Vagina (tissue), 2 donors: ENCODE measurements at regions not wholly inside any gene's neighbourhood (a gene's known extent, or its start where the extent isn't known, plus 50 kb on each side); places are given as distances from the start of the nearest gene placed in this dataset.

ENCODE experiments used
- CTCF ChIP-seq, 3 experiments: fragments of 450-650 bp in 2 of 3; fragments of 200-600 bp in 1 of 3; sonication (generic) in 1 of 3; IDR thresholded peaks; one replicate each; pipeline ENCODE4 v1.5.1; 2017 to 2019; ENCODE audit warnings: antibody characterized with exemption in 3 of 3, mild to moderate bottlenecking in 2 of 3, moderate library complexity in 2 of 3
- POLR2A ChIP-seq, 2 donors: fragments of 450-650 bp; IDR thresholded peaks; one replicate each; pipeline ENCODE4 v1.6.1; 2017; ENCODE audit warnings: antibody characterized with exemption in 2 of 2, mild to moderate bottlenecking in 2 of 2, moderate library complexity in 2 of 2
- POLR2AphosphoS5 ChIP-seq, 2 donors: sonication (generic); formaldehyde crosslinking; IDR thresholded peaks; one replicate each; pipeline ENCODE4 v1.9.0; 2017; ENCODE audit warnings: antibody characterized with exemption in 2 of 2, mild to moderate bottlenecking in 2 of 2, low read depth in 1 of 2; ENCODE audit not compliant: insufficient read depth in 1 of 2

- no peak for TF ChIP-seq CTCF (IDR thresholded peaks at IDR 0.05)
- TF ChIP-seq POLR2A (IDR thresholded peaks at IDR 0.05) = no peak
- TF ChIP-seq POLR2AphosphoS5 (IDR thresholded peaks at IDR 0.05; ENCODE audit: insufficient read depth in 1 of 2, low read depth in 1 of 2) = no peak
These were observed 136.8 kb downstream of the TENT4A start for GRCh38 chr5:6850106-6850432.
